C4-2B (cell line): ENCODE measurements at regions not wholly inside any gene's neighbourhood (a gene's known extent, or its start where the extent isn't known, plus 50 kb on each side); places are given as distances from the start of the nearest gene placed in this dataset.

ENCODE experiments used
- ZFX ChIP-seq: fragments of 450-650 bp; IDR thresholded peaks from 2 replicates; pipeline ENCODE4 v1.6.1; 2017
- TF ChIP-seq, protein P1 (sequence below): fragments of 450-650 bp; conservative IDR thresholded peaks from 2 replicates; pipeline ENCODE4 v1.5.1; 2017; ENCODE audit warnings: mild to moderate bottlenecking

- TF ChIP-seq, protein P1, sequence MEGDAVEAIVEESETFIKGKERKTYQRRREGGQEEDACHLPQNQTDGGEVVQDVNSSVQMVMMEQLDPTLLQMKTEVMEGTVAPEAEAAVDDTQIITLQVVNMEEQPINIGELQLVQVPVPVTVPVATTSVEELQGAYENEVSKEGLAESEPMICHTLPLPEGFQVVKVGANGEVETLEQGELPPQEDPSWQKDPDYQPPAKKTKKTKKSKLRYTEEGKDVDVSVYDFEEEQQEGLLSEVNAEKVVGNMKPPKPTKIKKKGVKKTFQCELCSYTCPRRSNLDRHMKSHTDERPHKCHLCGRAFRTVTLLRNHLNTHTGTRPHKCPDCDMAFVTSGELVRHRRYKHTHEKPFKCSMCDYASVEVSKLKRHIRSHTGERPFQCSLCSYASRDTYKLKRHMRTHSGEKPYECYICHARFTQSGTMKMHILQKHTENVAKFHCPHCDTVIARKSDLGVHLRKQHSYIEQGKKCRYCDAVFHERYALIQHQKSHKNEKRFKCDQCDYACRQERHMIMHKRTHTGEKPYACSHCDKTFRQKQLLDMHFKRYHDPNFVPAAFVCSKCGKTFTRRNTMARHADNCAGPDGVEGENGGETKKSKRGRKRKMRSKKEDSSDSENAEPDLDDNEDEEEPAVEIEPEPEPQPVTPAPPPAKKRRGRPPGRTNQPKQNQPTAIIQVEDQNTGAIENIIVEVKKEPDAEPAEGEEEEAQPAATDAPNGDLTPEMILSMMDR = no peak
- no peak for TF ChIP-seq ZFX
These were observed 788.4 kb upstream of the GALNTL6 start for GRCh38 chr4:171024720-171025303.
